Panc1 (cell line): ENCODE measurements at regions not wholly inside any gene's neighbourhood (a gene's known extent, or its start where the extent isn't known, plus 50 kb on each side); places are given as distances from the start of the nearest gene placed in this dataset.

Experiments
- ATAC-seq: fragments of 200-7000 bp; cut with Tn5 transposase; 2 replicates; pipeline ENCODE4 v1.9.1; 2020; ENCODE audit warnings: mild to moderate bottlenecking, moderate library complexity
- BruUV-seq: library from RNA; stranded (reverse); fragments of 400-500 nt; replicated peaks from 2 replicates; lab custom pipeline; 2021; lab: Mats Ljungman, UMichigan
- CTCF ChIA-PET: fragments of 300-600 bp; sonication (Branson Sonifier 250); formaldehyde crosslinking; loops from one replicate; lab custom pipeline; 2022; ENCODE audit warnings: antibody characterized with exemption; lab: Charles Lee
- POLR2A ChIA-PET: fragments of 300-600 bp; sonication (Branson Sonifier 250); formaldehyde crosslinking; loops from one replicate; lab custom pipeline; 2022; ENCODE audit warnings: antibody characterized with exemption; lab: Charles Lee
- DNase-seq: peaks from one replicate; pipeline ENCODE4 v3.0.0-alpha.2; 2010; ENCODE audit warnings: low read depth, low spot score
- H3K27ac ChIP-seq: 2 replicates; pipeline ENCODE4 v1.5.1; 2011; ENCODE audit warnings: mild to moderate bottlenecking, low read length, inconsistent platforms
- H3K27me3 ChIP-seq: fragments of 200-500 bp; sonication (Bioruptor generic); 2 replicates; pipeline ENCODE4 v1.6.0; 2014; ENCODE audit warnings: low read length, inconsistent platforms; ENCODE audit not compliant: control insufficient read depth, insufficient read depth
- H3K36me3 ChIP-seq: fragments of 200-500 bp; sonication (Bioruptor generic); 2 replicates; pipeline ENCODE4 v1.5.1; 2014; ENCODE audit warnings: inconsistent platforms, mild to moderate bottlenecking, low read length, moderate library complexity; ENCODE audit not compliant: control insufficient read depth, insufficient read depth
- H3K4me1 ChIP-seq: 2 replicates; pipeline ENCODE4 v1.5.1; 2011; ENCODE audit warnings: inconsistent platforms, mild to moderate bottlenecking, low read length, moderate library complexity; ENCODE audit not compliant: control insufficient read depth, insufficient read depth
- H3K4me3 ChIP-seq, 2 experiments: 2 replicates each; pipeline ENCODE4 v1.5.1; 2011 to 2012; ENCODE audit warnings: low read depth in 2 of 2, low read length in 2 of 2, mild to moderate bottlenecking in 2 of 2, inconsistent platforms in 1 of 2, moderate library complexity in 1 of 2
- H3K9me3 ChIP-seq: fragments of 200-500 bp; sonication (Bioruptor generic); 2 replicates; pipeline ENCODE4 v1.5.1; 2014; ENCODE audit warnings: low read depth, mild to moderate bottlenecking, inconsistent platforms, low read length, moderate library complexity; ENCODE audit not compliant: control insufficient read depth, insufficient read depth
- POLR2AphosphoS5 ChIP-seq: IDR thresholded peaks from 2 replicates; pipeline ENCODE4 v1.6.1; 2012; ENCODE audit warnings: mild to moderate bottlenecking, low read depth, low read length, moderate library complexity
- SIN3A ChIP-seq: IDR thresholded peaks from 2 replicates; pipeline ENCODE4 v1.6.1; 2012; ENCODE audit warnings: low read depth, mild to moderate bottlenecking, low read length, moderate library complexity, borderline replicate concordance; ENCODE audit not compliant: insufficient read depth
- TCF7L2 ChIP-seq: IDR thresholded peaks from 2 replicates; pipeline ENCODE4 v1.6.1; 2011; ENCODE audit warnings: mild to moderate bottlenecking, low read depth, low read length, inconsistent platforms
- in situ Hi-C: cut with HindIII; loops from 2 replicates; pipeline ENCODE4 v1.10.0; 2016; ENCODE audit warnings: low sequenced_read_pairs, low pct_unique_long_range_greater_than_20kb
- intact Hi-C: fragments of 100-400 bp; cut with micrococcal nuclease; formaldehyde crosslinking; loops from one replicate; pipeline ENCODE4 v1.10.0; 2022; ENCODE audit not compliant: unreplicated experiment
- TF ChIP-seq, protein P1 (sequence below): fragments of 450-650 bp; IDR thresholded peaks from 2 replicates; pipeline ENCODE4 v1.5.1; 2017; ENCODE audit warnings: mild to moderate bottlenecking
- TF ChIP-seq, protein P2 (sequence below), 2 experiments: IDR thresholded peaks; 2 replicates each; pipeline ENCODE4 v1.6.1; 2011 to 2012; ENCODE audit warnings: low read depth in 2 of 2, control low read depth in 1 of 2, low read length in 1 of 2, mild to moderate bottlenecking in 1 of 2, moderate library complexity in 1 of 2; ENCODE audit not compliant: insufficient read depth in 1 of 2

GRCh38 chr4:3372264-3372932 is 69.4 kb upstream of the HGFAC start:
- CTCF ChIA-PET = no interaction called here
- in situ Hi-C loops = no loop called here
- POLR2A ChIA-PET = no interaction called here

DNA sequence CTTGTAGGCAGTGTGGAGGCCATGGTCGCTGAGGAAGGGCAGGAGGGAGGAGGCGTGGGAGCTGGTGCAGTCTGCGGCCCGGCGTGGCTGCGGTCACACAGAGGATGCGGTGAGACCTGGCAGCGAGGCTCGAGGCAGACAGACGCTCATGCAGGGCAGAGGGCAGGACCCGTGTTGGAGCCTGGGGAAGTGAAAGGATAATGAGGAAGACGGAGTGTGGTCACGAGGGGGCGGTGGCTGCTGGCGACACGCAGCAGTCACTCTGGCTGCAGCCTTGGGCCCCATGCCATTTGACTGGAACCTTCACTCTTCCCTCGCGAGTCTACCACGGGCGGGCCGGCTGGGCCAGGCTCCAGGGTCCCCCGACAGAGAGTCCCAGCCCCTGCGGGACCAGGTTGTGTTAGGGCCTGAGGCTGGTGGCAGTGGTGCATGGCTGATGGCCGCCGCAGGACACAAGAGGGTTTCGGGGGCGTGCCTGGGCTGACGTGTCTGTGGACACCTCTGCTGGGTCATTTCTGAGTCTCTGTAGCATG is 68.8 kb upstream of the HGFAC start:
- no peak overlapping the region for H3K4me3 ChIP-seq
- CTCF ChIA-PET = no interaction called here
- H3K36me3 ChIP-seq = no peaks in the 10 kb centered on the region
- POLR2A ChIA-PET = no interaction called here
- BruUV-seq = no TSS peak
- in situ Hi-C loops (no loop called here), intact Hi-C loops (no loop called here)
- no peaks in the 10 kb centered on the region for H3K9me3 ChIP-seq
- DNase-seq (no peak), ATAC-seq (no peak; the same call in 1 of the 2 replicates)
- H3K27ac ChIP-seq = no peak overlapping the region
- no peaks in the 10 kb centered on the region for H3K27me3 ChIP-seq
- TF ChIP-seq, protein P1, sequence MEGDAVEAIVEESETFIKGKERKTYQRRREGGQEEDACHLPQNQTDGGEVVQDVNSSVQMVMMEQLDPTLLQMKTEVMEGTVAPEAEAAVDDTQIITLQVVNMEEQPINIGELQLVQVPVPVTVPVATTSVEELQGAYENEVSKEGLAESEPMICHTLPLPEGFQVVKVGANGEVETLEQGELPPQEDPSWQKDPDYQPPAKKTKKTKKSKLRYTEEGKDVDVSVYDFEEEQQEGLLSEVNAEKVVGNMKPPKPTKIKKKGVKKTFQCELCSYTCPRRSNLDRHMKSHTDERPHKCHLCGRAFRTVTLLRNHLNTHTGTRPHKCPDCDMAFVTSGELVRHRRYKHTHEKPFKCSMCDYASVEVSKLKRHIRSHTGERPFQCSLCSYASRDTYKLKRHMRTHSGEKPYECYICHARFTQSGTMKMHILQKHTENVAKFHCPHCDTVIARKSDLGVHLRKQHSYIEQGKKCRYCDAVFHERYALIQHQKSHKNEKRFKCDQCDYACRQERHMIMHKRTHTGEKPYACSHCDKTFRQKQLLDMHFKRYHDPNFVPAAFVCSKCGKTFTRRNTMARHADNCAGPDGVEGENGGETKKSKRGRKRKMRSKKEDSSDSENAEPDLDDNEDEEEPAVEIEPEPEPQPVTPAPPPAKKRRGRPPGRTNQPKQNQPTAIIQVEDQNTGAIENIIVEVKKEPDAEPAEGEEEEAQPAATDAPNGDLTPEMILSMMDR = no peak
- TF ChIP-seq, protein P2, sequence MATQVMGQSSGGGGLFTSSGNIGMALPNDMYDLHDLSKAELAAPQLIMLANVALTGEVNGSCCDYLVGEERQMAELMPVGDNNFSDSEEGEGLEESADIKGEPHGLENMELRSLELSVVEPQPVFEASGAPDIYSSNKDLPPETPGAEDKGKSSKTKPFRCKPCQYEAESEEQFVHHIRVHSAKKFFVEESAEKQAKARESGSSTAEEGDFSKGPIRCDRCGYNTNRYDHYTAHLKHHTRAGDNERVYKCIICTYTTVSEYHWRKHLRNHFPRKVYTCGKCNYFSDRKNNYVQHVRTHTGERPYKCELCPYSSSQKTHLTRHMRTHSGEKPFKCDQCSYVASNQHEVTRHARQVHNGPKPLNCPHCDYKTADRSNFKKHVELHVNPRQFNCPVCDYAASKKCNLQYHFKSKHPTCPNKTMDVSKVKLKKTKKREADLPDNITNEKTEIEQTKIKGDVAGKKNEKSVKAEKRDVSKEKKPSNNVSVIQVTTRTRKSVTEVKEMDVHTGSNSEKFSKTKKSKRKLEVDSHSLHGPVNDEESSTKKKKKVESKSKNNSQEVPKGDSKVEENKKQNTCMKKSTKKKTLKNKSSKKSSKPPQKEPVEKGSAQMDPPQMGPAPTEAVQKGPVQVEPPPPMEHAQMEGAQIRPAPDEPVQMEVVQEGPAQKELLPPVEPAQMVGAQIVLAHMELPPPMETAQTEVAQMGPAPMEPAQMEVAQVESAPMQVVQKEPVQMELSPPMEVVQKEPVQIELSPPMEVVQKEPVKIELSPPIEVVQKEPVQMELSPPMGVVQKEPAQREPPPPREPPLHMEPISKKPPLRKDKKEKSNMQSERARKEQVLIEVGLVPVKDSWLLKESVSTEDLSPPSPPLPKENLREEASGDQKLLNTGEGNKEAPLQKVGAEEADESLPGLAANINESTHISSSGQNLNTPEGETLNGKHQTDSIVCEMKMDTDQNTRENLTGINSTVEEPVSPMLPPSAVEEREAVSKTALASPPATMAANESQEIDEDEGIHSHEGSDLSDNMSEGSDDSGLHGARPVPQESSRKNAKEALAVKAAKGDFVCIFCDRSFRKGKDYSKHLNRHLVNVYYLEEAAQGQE (IDR thresholded peaks at IDR 0.05; ENCODE audit: insufficient read depth in 1 of 2, low read depth in 2 of 2, low read length in 1 of 2) = no peak
- TF ChIP-seq TCF7L2 (no peak), SIN3A (no peak)
- H3K4me1 ChIP-seq = no peaks in the 10 kb centered on the region; the same call in 1 of the 2 replicates

More at GRCh38 chr4:3372264-3372932, 69.4 kb upstream of the HGFAC start:
- BruUV-seq = no TSS peak
- intact Hi-C loops = no loop called here
- no peak for TF ChIP-seq POLR2AphosphoS5
- TF ChIP-seq, protein P2 (IDR thresholded peaks at IDR 0.05; ENCODE audit: insufficient read depth in 1 of 2, low read depth in 2 of 2, low read length in 1 of 2) = no peak
- TF ChIP-seq, protein P1 = no peak
- no peak for TF ChIP-seq TCF7L2
- TF ChIP-seq SIN3A = no peak
- H3K4me1 ChIP-seq = no peaks in the 10 kb centered on the region; the same call in 1 of the 2 replicates
- no peak for ATAC-seq
- H3K27ac ChIP-seq = no peak overlapping the region
- no peaks in the 10 kb centered on the region for H3K36me3 ChIP-seq
- no peaks in the 10 kb centered on the region for H3K27me3 ChIP-seq
- DNase-seq = no peak
- H3K9me3 ChIP-seq = no peaks in the 10 kb centered on the region
- no peak overlapping the region for H3K4me3 ChIP-seq
